NCI-H2227 (cell line): ENCODE measurements at regions not wholly inside any gene's neighbourhood (a gene's known extent, or its start where the extent isn't known, plus 50 kb on each side); places are given as distances from the start of the nearest gene placed in this dataset.

Experiments used
- DNase-seq: peaks from one replicate; lab custom pipeline; 2025; ENCODE audit not compliant: unreplicated experiment; lab: John Stamatoyannopoulos, UW

GRCh38 chr3:182609575-182610156 lies 183.6 kb upstream of the ATP11B start:
- DNase-seq: peak; percentile 23

DNA sequence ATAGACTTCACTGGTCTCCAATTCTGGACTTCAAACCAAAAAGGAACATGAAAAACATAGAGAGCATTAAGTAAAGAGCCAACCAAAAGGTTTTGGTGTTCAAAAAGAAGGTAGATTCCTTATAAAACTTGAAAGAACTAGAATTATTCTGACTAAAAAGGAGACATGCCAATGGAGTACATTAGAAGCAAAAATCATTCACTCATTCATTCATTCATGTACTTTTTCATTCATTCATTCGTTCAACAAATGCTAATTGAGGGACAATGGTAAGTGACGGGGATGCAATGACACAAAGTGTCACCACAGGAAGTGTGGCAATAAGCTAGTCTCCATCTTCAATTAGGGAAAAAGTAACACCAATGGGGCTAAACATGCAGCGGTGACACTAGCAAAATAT lies 181.0 kb upstream of the ATP11B start:
- no peak for DNase-seq

DNA sequence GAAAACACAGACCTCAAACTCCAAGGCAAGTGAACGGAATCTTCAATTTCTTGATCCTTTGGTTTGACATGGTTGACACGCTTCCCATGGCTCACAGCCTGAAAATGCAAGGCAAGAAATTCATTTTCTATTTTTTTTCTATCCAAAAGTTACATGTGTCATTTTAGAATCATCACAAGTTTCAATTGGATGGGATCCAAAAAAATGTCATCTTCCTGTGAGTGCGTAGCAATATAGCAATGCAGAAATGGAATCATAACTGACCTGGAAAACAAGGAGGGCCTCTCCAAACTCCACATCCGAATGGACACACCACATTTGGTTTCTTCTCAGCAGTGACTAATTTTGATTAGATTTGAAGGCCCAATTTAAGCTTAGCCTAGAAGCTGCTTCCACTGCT lies 175.8 kb upstream of the ATP11B start:
- no peak for DNase-seq

GRCh38 chr3:182618085-182618732 lies 175.1 kb upstream of the ATP11B start:
- peak; percentile 54 for DNase-seq

GRCh38 chr3:182618981-182619591 lies 174.2 kb upstream of the ATP11B start:
- DNase-seq: no peak

GRCh38 chr3:182620723-182621434 lies 172.4 kb upstream of the ATP11B start:
- no peak for DNase-seq

GRCh38 chr3:182621435-182622240 lies 171.7 kb upstream of the ATP11B start:
- DNase-seq: peak; percentile 8

- DNase-seq: no peak
Observed at GRCh38 chr3:182622241-182622545, 171.1 kb upstream of the ATP11B start.

- no peak for DNase-seq
Observed at GRCh38 chr3:182626484-182627467, 166.5 kb upstream of the ATP11B start.

DNA sequence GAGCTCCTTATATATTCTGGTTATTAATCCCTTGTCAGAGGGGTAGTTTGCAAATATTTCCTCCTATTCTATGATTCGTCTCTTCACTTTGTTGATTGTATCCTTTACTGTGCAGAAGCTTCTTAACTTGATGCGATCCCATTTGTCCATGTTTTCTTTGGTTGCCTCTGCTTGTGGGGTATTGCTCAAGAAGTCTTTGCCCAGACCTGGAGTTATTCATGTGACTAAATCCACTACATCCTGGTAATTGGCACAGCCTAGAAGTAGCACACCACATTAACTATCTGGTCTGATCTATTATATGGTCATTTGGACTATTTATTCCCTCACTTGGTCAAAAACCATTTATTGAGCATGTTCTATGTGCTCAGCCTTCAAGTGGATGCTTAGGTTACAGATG lies 164.8 kb upstream of the ATP11B start:
- DNase-seq: no peak

DNA sequence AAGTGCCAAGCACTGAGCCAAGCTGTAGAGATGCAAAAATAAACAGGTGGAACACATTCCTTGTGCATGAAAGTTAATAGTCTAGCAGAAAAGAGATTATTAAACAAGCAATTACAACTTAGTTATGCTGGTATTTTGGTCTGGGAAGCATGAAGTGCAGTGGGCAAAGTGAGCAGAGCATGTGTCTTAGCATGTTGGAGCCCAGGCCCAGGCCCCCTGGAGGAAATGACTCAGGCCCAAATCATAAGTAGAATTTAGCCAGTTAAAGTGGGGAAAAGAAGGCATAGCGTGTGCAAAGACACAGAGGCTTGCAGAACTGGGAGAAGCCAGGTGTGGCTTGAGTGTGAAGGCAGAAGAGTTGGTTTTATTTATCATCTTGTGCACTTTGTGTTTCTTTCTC lies 163.8 kb upstream of the ATP11B start:
- DNase-seq: no peak

DNA sequence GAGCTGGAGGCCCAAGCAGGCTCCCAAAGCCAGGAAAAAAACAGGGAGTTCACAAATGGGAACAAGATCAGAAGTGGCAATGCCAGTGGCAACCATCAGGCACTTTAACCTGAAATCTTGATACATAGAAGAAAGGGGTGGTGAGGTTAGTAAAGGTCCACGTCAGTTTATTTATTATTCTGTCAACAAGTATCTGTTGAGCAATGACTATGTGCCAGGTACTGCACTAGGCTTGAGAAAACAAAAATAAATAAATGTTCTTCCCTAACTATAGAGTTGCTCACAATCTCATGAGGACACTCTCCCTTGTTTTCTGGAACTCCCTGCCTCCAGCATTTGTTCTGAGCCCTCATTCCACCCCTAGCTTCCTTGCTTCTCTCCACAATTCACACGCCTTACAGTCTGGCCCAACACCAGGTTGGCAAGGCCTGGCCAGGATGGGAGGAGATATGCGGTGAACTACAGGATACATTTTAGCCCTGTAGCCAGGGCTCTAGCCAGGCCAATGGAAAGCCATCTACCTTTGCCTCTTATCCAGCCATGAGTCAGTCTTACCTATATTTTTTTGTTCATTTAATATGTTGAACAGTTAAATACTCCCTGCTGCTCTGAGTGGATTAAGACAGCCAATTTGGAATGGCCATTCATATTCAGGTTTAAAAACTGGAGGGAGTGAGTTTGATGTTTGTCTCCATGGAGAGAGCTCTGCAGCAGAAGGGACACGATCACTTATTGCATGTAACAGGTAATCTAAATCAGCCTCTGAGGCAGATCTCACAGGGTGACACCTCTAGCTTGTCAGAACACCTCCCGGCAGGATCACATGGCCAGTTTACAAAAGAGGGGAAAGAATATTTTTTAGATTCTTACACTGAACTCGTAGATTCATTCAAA lies 161.9 kb upstream of the ATP11B start:
- no peak for DNase-seq

DNA sequence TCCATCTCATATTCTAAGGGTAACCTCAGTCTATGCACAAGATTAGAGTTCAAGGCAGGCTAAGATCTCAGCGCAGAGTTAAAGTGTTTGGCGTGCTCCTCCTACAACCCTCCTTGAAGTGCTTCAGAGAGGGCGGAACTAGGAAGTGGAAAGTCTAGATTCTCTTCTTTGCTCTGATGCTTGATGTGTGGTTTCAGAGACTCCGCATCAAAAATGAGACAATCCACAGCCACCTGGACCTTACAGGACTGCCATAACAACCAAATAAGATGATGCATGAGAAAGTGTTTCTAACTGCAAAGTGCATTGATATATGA lies 161.3 kb upstream of the ATP11B start:
- no peak for DNase-seq

GRCh38 chr3:182633186-182633585 lies 160.1 kb upstream of the ATP11B start:
- no peak for DNase-seq

- DNase-seq: no peak
Observed at GRCh38 chr3:182636646-182637045, 156.7 kb upstream of the ATP11B start.

DNA sequence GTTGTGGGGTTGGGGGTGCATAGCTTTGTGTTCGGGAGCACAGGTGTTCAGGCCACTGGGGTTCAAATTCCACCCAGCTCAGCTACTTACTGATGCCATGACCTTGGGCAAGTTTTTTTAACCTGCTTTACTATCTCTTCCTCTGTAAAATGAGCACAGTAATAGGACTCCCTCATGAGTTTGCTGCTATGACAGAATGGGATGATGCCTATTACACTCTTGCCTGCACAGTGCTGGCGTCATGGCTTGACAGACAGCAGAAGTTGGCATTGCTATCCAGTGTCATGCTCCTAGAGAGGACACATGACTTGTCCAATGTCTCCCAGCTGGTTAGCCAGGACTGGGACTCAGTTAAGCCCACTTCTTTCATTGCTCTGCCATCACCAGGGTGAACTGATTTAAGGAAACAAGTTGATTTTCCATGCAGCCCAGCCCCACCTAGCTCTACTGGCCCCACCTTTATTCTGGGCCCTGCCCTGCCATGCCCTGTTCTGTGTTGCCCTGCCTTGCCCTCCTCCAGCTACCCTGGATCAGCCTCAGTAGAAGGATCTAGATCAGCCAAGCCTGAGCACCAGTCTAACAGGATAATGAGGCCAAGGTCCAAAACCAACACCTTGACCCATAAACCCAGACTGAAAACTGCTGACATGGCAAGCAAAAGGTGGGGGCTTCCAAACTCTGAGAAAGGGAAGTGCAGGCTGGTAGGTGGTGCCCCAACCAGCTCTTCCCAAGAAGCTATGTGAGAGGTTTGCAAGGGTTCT lies 155.8 kb upstream of the ATP11B start:
- DNase-seq: no peak

DNA sequence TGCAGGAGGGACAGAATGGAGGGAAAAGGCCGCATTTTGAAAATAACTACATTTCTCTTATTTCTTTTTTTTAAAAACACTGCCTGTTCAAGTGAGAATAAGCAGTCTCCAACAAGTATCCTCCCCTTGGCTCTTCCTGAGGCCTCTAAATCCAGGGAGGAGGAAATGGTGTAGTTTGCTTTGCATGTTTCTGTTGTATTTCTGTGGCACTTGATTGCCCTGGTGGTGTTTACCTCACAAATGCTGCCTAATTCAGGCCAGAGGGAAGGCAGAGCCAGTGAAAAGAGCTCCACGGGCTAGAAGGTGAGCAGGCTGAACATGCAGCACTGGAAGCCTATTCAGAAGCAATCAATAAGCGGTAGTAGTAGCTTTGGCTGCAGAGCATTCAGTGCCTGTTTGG lies 149.3 kb upstream of the ATP11B start:
- DNase-seq: no peak

GRCh38 chr3:182644790-182645433 lies 148.4 kb upstream of the ATP11B start:
- no peak for DNase-seq
